ENCODE measurements at regions not wholly inside any gene's neighbourhood (a gene's known extent, or its start where the extent isn't known, plus 50 kb on each side); places are given as distances from the start of the nearest gene placed in this dataset.

DNA sequence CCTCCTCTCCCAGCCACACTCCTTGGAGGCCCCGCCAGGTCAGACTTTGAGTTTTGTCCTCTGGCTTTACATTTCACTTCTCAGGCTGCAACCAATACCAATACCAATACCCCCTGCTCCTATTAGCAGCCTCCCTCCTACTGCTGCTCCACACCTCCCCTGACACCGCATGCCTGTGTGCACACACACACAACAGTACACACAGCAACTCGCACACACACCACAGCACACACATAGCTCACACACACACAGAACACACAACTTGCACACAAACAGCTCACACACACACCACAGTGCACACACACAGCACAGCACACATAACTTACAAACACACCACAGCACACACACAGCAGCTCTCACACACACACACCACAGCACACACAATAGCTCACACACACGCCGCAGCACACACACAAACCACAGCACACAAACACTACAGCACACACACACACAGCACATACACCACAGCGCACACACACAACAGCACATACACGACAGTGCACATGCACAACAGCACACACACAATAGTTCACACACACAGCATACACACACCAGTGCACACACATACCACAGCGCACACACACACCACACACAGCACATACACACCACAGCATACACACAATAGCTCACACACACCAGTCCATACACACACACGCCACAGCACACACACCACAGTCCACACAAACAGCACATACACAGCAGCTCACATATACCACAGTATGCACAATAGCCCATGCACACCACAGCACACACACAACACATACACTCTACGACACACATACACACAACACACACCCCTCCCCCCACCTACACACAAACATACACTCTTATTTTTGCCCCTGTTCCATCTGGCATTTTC, 204.7 kb downstream of the UACA start:
- no peak for TF ChIP-seq EZH2phosphoT487 (IDR thresholded peaks at IDR 0.05; ENCODE audit: borderline replicate concordance, low read length)
- TF ChIP-seq, protein P1, sequence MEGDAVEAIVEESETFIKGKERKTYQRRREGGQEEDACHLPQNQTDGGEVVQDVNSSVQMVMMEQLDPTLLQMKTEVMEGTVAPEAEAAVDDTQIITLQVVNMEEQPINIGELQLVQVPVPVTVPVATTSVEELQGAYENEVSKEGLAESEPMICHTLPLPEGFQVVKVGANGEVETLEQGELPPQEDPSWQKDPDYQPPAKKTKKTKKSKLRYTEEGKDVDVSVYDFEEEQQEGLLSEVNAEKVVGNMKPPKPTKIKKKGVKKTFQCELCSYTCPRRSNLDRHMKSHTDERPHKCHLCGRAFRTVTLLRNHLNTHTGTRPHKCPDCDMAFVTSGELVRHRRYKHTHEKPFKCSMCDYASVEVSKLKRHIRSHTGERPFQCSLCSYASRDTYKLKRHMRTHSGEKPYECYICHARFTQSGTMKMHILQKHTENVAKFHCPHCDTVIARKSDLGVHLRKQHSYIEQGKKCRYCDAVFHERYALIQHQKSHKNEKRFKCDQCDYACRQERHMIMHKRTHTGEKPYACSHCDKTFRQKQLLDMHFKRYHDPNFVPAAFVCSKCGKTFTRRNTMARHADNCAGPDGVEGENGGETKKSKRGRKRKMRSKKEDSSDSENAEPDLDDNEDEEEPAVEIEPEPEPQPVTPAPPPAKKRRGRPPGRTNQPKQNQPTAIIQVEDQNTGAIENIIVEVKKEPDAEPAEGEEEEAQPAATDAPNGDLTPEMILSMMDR (IDR thresholded peaks at IDR 0.05; ENCODE audit: low read depth, low read length, poor library complexity, severe bottlenecking): no peak
